C4-2B (cell line): ENCODE measurements at regions not wholly inside any gene's neighbourhood (a gene's known extent, or its start where the extent isn't known, plus 50 kb on each side); places are given as distances from the start of the nearest gene placed in this dataset.

Source experiments
- CTCF ChIP-seq: fragments of 450-650 bp; conservative IDR thresholded peaks from 2 replicates; pipeline ENCODE4 v1.5.1; 2017; ENCODE audit warnings: mild to moderate bottlenecking
- ZFX ChIP-seq: fragments of 450-650 bp; IDR thresholded peaks from 2 replicates; pipeline ENCODE4 v1.6.1; 2017

GRCh38 chr7:120039138-120039537 lies 233.8 kb upstream of the KCND2 start:
- TF ChIP-seq CTCF (no peak), ZFX (no peak)
